COLO668 (cell line): ENCODE measurements at regions not wholly inside any gene's neighbourhood (a gene's known extent, or its start where the extent isn't known, plus 50 kb on each side); places are given as distances from the start of the nearest gene placed in this dataset.

Experiments
- DNase-seq: peaks from one replicate; lab custom pipeline; 2025; ENCODE audit not compliant: unreplicated experiment; lab: John Stamatoyannopoulos, UW

DNA sequence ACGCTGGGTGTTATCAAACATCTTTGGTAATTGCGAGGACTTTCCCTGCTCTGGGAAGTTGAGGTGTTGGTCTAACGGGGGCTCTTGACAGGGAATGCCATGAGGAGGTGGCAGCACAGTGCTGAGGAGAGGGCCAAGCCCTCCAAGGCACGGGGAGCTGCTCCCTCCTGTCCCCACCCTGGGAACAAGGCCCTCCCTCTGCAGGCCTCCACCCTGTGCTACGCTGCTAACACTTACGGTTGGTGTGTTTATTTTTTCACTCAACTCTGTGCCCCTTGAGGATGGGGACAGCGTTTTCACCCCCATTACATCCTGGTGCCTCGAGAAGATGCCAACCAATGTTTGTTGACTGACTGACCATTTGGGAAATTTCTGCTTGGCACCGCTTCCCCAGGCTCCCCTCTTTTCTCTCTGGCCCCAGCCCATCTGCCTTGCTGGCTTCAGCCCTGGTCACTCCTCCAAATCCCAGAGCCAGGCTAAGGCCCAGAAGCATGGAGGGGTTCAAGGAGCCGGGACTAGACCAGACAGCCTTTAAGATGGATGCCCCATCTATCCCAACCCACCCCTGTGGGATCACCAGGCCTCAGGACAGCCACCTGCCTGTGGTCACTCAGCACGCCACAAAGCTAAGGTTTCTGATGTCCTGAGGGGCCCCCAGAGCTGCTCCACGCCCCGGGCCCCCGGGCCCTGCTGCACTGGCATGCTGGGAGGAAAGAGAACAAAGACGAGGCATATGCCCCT lies 125.7 kb downstream of the BARX1 start:
- DNase-seq = no peak

DNA sequence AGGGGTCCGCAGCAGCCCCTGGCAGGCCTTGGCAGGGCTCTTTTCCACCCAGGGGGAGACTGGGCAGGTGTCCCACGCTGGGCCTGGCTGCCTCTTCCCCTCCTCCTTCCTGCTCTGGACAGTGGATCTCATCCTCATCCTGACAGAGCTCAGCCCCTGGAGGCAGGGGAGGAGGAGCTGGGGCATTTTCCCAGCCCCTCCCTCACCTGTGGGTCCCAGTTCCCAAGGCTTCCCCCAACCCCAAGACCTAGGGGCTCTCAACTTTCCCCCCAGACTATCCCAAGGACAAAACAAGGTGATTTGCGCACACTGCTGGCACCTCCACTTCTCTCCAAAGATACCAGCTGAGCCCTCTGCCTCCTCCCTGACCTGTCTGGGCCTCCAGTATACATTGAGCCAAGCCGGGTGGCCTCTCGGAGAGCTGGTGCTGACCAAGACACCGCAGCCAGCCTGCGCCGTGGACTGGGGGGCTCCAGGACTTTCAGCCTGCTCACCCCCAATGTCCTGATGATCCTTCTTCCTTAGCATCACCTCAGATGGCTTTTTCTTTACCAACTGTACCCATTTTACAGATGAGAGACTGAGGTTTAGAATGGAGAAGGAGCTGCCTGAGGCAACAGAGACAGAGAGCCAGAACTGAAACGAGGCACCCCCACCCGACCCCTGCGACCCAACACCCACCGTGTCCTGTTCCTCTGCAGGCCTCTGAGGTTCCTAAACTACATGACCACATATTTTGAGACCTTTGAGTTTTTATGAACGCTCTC lies 126.6 kb downstream of the BARX1 start:
- no peak for DNase-seq

DNA sequence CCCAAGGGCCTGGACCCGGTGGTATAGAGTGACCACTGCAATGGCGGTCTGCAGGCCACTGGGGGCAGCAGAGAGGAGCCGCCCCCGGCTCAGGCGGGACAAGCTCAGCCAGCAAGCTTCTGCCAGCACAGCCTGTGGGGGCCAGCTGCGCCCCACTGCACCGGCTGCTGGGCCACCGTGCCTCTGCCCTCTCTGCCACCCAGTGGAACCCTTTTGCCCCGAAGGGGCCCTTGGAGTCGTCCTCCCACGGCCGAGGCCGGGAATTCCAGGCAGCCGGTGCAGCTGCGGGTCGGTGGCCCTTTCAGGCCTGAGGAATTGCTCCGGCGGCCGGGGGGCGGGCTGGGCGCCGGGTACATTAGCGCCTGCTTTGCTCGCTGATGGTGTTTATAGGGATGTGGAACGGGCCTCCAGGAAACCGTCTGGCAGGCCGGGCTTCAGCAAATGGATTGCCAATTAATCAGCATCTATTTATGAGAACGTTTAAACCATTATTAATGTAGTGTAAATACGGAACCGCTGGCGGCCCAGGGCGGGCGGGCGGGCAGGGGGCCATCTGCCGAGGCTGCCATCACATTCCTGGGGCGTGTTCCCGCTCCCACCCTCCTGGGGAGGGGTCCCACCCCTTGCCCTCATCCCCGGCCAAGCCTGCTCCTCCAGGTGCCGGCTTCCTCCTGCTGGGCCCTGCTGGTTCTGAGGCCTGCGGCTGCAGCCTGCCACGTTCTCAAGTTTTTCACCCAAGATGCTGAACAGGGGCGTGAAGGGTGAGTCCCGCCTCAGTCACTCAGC lies 127.4 kb downstream of the BARX1 start:
- DNase-seq = peak; percentile 75

DNA sequence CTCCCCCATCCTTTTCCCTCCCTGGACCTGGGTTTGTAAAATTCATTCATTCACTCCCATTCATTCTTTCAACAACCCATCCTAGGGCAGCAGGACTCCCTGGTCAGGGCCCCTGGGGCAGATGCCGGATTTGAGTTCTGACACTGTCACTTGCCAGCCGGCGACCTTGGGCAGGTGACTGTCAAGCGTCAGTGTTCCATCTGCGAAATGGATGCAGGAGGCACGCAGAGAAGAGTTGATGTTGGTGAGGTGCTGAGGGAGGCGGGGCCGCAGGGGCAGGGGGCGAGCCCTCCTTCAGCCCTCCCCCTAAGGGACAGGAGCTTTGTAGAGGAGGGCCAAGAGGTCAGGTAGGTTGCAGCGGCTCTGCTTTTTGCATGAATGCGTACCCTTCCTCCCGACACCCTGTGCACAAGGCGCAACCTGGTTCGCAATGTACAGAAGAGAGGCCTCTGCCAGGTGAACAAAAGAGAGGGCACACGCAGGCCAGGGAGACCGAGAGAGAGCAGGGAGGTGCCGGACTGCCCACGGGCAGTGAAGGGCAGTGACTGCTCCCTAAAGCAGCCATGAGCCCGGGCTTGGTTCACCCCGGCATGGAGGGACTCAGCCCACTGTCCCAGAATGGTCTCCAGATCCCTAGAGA lies 128.1 kb downstream of the BARX1 start:
- DNase-seq = no peak

DNA sequence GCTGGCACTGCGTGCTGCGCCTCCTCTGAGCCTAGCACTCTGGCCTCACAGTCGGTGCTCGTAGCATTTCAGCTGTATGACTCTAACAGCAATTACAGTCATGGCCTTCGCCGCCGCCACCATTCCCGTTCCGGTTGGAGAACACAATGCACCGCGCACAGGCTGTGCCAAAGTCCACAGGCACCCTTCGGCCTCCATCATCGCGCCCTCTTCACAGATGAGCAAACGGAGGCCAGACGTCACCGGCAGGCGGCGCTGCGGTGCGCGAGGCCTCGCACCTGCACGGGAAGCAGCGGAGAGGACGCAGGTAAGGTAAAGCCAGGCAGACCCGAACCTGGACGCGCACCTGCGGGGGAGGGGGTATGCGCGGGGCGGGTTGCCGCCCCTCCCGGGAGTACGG lies 128.9 kb downstream of the BARX1 start:
- peak; percentile 44 for DNase-seq

DNA sequence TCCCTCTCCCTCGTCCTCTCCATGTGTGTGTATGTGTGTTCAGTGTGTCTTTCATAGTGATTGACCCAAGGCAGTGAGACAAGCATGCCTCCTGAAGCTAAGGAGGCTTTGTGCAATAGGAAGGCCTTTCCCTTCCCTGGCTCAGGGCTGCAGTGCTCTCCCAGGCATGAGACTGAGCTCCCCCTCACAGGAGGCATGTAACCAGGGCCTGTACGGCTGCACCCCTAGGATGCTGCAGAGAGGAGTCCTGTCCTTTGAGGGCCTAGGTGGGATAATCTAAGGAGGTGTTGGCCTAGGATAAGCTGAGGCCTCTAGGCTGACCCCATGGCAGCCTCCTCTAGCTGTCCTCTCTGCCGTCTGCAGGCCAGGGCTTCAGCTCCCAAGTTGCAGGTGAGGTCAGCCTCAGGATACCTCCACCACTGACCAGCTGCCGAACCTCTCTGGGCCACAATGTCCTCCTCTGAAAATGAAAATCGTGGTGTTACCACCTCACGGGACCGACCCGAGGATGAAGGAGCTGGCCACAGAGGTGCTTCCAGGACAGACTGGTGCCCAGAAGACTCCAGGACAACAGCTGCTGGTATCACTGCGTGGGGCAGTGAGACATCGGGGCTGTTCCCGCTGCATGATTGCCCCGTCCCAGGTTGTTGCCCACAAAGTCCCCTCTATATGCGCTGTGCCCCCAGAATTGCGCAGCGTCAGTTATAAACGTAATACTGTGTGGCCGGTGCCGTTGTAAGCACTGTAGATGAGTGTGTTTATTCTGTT lies 129.6 kb downstream of the BARX1 start:
- DNase-seq = no peak

DNA sequence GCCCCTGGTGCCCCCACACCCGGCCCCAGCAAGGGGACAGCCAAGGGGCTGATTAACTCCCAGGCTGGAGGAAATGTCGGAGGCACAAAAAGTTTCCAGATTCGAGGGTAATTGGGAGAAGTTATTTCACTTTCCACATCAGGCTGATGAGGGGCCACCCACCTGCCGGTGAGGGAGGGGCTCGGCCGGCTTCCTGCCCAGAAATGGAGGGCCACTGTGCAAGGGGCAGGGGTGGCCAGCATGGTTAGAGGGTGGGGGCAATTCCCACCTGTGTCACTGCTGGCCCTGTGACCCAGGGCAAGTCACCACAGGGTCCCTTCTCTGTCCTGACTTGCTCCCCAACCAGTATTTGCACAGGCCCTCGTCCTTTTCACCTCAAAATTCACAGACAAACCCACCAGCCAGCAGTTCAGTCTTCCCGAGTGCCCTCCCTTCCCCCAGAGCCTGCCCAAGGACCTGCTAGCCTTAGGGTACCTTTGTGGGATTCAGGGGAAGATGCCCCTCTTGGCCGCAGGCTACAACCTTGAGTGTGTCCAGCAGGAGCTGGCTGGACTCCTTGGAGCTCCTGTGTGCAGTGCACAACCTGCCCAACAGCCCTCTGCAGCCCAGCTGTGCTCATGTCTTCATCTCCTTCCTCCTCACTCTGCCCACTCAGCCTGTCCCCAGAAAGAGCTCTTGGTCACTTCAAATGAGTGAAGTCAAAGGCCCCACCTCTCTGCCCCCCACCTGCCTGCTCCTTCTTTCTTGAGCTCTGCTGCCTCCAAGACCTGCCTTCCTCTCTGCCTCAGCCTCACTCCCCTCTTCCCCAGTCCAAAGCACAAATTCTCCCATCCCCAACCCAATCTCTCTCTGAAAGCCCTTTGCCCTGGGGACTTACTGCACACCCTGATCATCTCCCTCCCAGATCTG lies 130.5 kb downstream of the BARX1 start:
- DNase-seq = no peak

DNA sequence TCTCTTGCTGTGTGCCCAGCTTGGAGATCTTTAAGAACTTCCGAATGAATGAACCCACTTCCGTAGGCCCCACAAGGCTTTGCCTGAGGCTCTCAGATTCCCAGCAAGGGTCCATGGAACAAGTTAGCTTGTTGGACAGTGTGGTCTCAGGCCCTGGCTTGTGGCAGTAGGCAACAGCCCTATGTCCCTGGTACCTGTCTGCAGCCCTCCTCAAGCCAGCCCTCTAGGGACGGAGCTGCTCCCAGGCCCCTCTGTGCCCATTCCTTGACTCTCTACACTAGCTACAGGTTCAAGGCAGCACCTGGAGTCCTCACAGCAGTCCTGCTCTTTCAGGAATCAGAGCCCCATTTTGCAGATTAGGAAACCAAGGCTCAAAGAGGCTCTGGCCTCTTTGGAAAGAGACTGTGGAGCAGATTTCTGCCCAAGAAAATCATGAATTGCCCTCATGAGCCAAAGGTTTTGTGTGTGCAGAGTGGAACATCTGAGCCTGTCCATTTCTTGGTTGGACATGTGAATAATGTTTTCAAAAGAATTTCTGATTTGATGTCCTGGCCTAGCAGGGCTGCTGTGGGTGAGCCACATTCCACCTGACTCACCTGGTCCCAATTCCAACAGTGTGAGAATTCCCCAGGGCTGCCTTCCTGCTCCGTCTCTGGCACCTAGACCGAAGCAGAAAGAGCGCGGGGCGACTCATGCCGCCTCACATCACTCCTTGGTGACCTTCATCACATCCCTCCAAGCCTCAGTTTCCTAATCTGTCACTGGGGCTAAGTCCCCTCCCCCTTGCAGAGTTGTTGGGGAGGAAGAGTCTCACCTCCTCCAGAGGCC lies 131.7 kb downstream of the BARX1 start:
- DNase-seq = no peak

DNA sequence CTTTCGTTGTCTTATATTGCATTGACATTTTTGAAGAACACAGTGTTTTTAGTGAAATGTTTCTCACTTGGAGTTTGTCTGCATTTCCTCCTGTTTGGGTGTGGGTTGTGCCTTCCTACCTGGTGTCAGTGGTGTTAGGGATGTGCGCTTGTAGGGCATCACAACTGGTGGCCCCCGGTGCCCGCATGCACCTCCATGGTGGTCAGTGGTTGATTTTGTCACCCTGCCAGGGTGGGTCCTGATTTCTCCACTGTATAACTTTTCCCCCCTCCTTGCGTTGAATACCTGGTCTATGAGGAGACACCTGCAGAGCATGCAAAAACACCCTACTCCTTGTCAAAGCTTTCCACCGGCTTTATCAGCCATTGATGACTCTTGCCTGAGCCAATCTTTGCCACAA lies 132.9 kb downstream of the BARX1 start:
- DNase-seq = no peak

DNA sequence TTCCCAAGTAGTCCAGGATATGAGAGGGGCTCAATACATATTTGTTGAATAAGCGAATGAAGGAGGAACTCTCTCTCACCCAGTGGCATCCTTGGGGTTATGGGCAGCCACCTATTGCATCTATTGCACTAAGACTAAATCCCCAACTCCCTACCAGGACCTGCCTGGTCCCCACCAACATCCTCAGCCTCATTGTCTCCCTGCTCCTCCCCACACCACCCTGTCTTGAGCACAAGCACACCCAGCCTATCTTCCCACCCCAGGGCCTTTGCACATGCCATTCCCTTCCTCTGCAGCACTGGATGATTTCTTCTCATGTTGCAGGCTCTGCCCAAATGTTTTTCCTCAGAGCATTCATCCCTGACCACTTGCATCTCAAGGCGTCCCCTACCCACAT lies 133.8 kb downstream of the BARX1 start:
- no peak for DNase-seq

DNA sequence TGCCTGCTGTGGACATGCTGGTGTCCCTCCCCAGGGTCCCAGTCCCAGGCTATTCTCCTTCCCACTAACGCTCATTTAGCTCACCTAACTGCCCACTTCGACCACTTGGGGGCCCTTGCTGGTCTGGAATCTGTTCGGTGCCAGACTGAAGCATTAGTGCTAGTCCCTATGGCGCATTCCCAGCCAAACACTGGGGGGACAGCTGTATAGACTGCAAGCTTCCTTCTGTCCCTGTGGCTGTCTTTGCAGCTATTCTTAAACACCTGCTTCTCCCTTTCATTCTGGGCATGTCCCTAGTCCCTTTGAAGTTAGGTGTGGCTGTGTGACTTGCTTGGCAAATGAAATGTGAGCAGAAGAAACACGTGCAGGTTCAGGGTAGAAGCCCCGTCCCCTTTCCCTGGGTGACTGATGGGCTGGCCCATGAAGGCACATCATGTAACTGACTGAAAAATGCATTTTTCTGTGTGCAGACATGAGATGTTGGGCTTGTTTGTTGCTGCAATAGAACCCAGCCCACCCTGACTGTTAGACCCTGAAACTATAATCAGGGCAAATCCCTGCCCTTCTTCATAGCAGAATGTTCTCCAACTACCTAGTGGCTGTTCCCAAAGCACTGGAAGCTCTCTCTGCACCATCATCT lies 134.4 kb downstream of the BARX1 start:
- peak; percentile 14 for DNase-seq

DNA sequence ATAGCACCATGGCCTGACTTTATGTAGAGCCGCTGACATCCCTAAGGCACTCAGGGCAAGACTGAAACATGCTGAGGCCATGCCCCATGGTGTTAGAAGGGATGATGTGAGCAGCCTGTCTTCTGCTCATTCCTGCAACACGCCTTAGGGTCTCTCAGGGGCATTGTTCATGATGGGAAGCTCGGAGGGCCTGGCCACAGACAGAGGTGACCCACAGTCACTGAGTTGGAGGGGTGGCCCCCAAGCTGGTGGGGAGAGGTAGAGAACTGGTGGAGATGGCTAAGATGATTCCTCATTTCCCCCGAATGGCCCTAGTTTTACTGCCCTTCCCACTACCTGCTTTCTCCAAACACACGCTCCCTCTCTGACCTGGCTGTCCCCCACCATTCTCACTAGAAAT lies 135.2 kb downstream of the BARX1 start:
- no peak for DNase-seq

DNA sequence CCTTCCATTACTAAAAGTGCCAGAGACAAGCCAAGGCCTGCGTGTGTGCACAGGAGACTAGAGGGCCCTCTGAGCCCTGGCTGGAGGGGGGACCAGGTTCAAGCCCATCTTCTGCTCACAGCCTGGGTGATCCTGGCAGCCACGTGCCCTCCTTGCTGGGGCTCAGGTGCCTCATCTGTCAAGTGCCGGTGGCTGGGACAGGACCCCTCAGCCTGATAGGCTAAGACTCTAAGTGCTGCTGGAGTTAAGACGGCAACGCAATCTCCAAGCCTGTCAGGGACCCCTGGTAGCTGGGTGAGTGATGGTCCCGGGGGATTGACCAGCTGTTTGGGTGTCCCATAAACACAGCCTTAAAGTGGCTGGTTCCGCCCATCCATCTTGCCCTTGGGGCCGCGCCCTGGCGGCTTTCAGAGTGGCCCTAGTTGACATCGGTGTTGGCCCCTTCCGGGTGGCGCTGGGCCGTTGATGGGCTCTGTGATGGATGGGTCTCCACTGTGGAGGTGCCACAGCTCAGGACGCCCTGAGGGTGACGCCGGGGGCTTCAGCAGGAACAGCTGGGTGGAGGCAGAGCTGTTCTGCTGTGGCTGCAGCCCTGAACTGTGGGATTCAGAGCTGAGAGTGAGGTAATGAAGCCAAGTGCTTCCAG lies 136.2 kb downstream of the BARX1 start:
- no peak for DNase-seq

DNA sequence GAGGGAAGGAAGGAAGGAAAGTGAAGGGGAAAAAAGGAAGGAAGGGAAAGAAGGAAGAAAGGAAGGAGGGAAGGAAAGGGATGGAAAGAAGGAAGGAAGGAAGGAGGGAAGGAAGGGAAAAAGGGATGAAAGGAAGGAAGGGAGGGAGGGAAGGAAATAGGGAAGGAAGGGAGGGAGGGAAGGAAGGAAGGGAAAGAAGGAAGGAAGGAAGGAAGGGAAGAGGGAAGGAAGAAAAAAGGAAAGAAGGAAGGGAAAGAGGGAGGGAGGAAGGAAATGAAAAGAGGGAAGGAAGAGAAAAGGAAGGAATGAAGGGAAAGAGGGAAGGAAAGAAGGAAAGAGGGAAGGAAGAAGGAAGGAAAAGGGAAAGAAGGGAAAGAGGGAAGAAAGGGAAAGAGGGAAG lies 136.9 kb downstream of the BARX1 start:
- no peak for DNase-seq

DNA sequence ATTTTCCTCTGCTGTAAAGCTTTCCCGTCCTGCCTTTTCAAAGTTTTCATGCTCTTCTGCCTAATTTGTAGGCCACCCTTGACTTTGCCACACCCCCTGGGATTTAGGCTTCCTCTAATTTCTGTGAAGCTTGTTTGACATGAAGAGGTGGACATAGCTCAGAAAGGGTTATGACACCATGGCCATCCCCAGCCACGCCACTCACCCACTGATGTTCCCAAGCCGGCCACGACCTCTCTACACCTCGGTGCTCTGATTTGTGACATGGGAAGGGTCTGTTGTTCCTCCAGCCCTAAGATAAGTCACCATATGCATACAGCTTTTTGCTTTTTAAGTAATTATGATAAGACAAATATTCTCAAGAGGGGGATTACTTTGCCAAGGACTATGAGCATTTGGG lies 139.5 kb downstream of the BARX1 start:
- no peak for DNase-seq

DNA sequence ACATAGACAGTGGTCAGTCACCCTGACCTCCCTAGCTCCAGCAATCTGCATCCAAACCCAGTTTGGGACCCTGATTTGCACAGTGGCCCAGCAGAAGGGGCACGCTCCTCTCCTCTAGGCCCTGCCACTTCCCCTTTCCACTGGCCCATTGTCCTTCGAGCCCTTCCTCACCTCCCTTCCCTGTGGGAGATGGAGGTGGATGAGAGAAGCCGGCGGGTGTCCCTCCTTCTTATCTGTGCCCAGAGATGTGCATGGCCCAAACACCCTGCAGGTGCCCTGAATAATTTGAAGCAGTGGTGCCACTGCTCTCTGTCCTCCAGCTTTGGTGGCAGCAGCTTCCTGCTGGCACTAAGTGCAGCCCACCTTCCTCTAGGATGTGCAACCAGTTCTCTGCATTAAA lies 140.0 kb downstream of the BARX1 start:
- no peak for DNase-seq

DNA sequence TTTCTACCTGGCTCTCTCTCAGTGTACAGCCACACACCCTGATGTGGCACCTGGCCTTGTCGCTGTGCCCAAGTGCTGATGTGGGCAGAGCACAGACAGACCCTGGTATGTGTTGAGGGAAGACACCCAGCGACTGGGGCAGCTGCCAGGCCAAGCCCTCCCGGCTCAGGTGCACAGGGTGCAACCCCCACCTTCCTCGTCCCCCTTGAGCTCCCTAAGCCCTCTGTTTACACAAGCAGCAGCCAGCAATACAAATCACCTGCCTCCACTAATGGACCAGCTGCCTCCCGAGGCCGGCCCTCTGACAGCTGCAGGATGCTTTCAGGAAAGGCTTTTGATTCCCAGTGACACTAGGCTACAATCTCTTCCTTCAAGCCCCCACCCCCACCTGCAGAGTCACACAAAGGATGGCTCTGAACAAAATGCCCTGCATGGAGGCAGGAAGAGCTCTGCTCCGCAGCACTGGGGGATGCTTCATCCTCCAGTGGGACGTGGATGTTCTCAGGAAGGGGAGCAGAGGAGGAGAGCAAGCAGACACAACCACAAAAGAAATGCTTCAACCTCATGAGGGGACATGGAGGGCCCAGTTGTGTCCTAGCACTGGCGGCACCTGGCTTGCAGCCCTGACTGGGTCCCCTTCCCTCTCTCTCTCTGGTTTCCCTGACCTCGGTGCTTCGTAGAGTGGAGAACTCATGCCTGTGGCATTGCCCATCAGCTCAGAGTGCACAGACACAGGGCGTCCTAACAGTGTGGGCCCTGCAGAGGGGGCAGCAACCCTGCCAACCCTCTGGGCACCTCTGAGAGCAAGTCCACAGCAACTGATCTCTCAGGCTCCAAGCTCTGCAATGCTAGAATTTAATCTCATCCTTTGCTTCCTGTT lies 140.8 kb downstream of the BARX1 start:
- peak; percentile 96 for DNase-seq
